ENCODE measurements at regions not wholly inside any gene's neighbourhood (a gene's known extent, or its start where the extent isn't known, plus 50 kb on each side); places are given as distances from the start of the nearest gene placed in this dataset.

DNA sequence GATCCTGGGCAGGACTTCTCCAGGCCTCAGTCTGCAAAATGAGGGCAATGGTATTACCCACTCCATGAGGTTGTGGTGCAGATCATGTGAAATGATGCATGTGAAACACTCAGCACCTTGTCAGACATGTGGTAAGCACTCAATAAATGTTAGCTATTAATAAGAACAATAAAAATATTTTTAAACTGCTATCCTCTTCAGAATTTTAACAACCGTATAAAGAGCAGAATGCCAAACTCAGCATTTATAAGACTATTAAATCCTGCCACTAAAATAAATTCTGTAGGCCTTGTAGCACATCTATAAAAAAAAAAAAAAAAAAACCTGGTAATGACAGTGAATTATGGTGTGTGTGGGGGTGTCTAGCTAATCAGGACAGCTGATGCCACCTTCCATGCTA lies 213.9 kb upstream of the UMPS start:
- TF ChIP-seq CTCF (IDR thresholded peaks at IDR 0.05; ENCODE audit: extremely low read depth, low read depth, low read length), result no peak
- Histone ChIP-seq H3K4me3 (ENCODE audit: insufficient read depth, low read length) (no peak overlapping the region), H3K4me1 (ENCODE audit: insufficient read depth, low read length) (peaks cover 6% of the 10 kb centered on the region), H3K79me2 (ENCODE audit: insufficient read depth, low read length) (no peaks in the 10 kb centered on the region), H3K27me3 (ENCODE audit: insufficient read depth, low read length) (peaks cover 11% of the 10 kb centered on the region), H3K36me3 (ENCODE audit: insufficient read depth, low read length) (no peaks in the 10 kb centered on the region), H3K4me2 (ENCODE audit: insufficient read depth, low read length) (no peak overlapping the region), H3K9me3 (ENCODE audit: low read depth, low read length) (no peaks in the 10 kb centered on the region), H4K20me1 (ENCODE audit: insufficient read depth, low read length) (no peaks in the 10 kb centered on the region), H2AFZ (ENCODE audit: low read length) (no peak overlapping the region), H3K27ac (ENCODE audit: low read depth, low read length) (no peak overlapping the region)
- DNase-seq (ENCODE audit: insufficient read length, low spot score, missing footprints), result peak; percentile 15

DNA sequence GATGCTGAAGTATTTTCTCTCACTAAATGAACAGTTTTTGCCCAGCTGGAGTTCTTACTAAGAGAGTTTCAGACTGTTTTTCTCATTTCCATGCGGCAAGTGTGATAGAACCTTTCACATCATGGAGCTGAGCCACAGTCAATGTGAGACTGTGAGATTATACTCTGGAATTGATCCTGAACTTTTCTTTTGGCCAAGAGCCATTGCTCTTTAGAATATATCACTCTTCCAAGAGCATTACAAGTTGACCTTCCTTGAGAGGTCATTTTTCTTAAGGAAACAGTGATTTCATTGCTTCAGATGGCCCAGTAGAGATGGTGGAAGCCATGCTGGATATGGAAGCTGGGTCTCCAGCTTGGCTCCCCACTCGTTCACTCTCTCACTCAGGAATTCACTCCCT lies 212.9 kb upstream of the UMPS start:
- peaks cover 11% of the 10 kb centered on the region for H3K27me3 ChIP-seq (ENCODE audit: insufficient read depth, low read length)
- H3K4me1 ChIP-seq (ENCODE audit: insufficient read depth, low read length), result peaks cover 6% of the 10 kb centered on the region
- no peak overlapping the region for H3K4me3 ChIP-seq (ENCODE audit: insufficient read depth, low read length)
- H2AFZ ChIP-seq (ENCODE audit: low read length), result no peak overlapping the region
- no peaks in the 10 kb centered on the region for H3K36me3 ChIP-seq (ENCODE audit: insufficient read depth, low read length)
- no peaks in the 10 kb centered on the region for H3K9me3 ChIP-seq (ENCODE audit: low read depth, low read length)
- H3K4me2 ChIP-seq (ENCODE audit: insufficient read depth, low read length), result no peak overlapping the region
- H4K20me1 ChIP-seq (ENCODE audit: insufficient read depth, low read length), result no peaks in the 10 kb centered on the region
- no peak overlapping the region for H3K27ac ChIP-seq (ENCODE audit: low read depth, low read length)
- DNase-seq (ENCODE audit: insufficient read length, low spot score, missing footprints), result no peak
- H3K79me2 ChIP-seq (ENCODE audit: insufficient read depth, low read length), result no peaks in the 10 kb centered on the region
- no peak for TF ChIP-seq CTCF (IDR thresholded peaks at IDR 0.05; ENCODE audit: extremely low read depth, low read depth, low read length)

- H3K9me3 ChIP-seq (ENCODE audit: low read depth, low read length), result no peaks in the 10 kb centered on the region
- no peak overlapping the region for H2AFZ ChIP-seq (ENCODE audit: low read length)
- peaks cover 6% of the 10 kb centered on the region for H3K4me1 ChIP-seq (ENCODE audit: insufficient read depth, low read length)
- no peaks in the 10 kb centered on the region for H3K36me3 ChIP-seq (ENCODE audit: insufficient read depth, low read length)
- TF ChIP-seq CTCF (IDR thresholded peaks at IDR 0.05; ENCODE audit: extremely low read depth, low read depth, low read length), result no peak
- no peak overlapping the region for H3K27ac ChIP-seq (ENCODE audit: low read depth, low read length)
- H4K20me1 ChIP-seq (ENCODE audit: insufficient read depth, low read length), result no peaks in the 10 kb centered on the region
- H3K4me3 ChIP-seq (ENCODE audit: insufficient read depth, low read length), result no peak overlapping the region
- peaks cover 16% of the 10 kb centered on the region for H3K27me3 ChIP-seq (ENCODE audit: insufficient read depth, low read length)
- no peaks in the 10 kb centered on the region for H3K79me2 ChIP-seq (ENCODE audit: insufficient read depth, low read length)
- no peak overlapping the region for H3K4me2 ChIP-seq (ENCODE audit: insufficient read depth, low read length)
- no peak for DNase-seq (ENCODE audit: insufficient read length, low spot score, missing footprints)
Observed at GRCh38 chr3:124518350-124518749, 211.9 kb upstream of the UMPS start.

GRCh38 chr3:124519591-124520194 lies 210.6 kb upstream of the UMPS start:
- H3K27me3 ChIP-seq (ENCODE audit: insufficient read depth, low read length), result peaks cover 16% of the 10 kb centered on the region
- no peak for DNase-seq (ENCODE audit: insufficient read length, low spot score, missing footprints)
- H3K4me3 ChIP-seq (ENCODE audit: insufficient read depth, low read length), result no peak overlapping the region
- peaks cover 2% of the 10 kb centered on the region for H3K4me1 ChIP-seq (ENCODE audit: insufficient read depth, low read length)
- no peaks in the 10 kb centered on the region for H3K9me3 ChIP-seq (ENCODE audit: low read depth, low read length)
- H3K79me2 ChIP-seq (ENCODE audit: insufficient read depth, low read length), result no peaks in the 10 kb centered on the region
- no peak overlapping the region for H3K4me2 ChIP-seq (ENCODE audit: insufficient read depth, low read length)
- H2AFZ ChIP-seq (ENCODE audit: low read length), result no peak overlapping the region
- H3K27ac ChIP-seq (ENCODE audit: low read depth, low read length), result no peak overlapping the region
- H3K36me3 ChIP-seq (ENCODE audit: insufficient read depth, low read length), result no peaks in the 10 kb centered on the region
- H4K20me1 ChIP-seq (ENCODE audit: insufficient read depth, low read length), result no peaks in the 10 kb centered on the region
- no peak for TF ChIP-seq CTCF (IDR thresholded peaks at IDR 0.05; ENCODE audit: extremely low read depth, low read depth, low read length)
